GM21576 (cell line): ENCODE measurements at regions not wholly inside any gene's neighbourhood (a gene's known extent, or its start where the extent isn't known, plus 50 kb on each side); places are given as distances from the start of the nearest gene placed in this dataset.
"Not testable (repeated sequence)": the region's sequence is repeated elsewhere in the genome, so short reads cannot be mapped to it uniquely, and the experiment has no call there.

Experiments used
- ATAC-seq: cut with Tn5 transposase; IDR thresholded peaks from one replicate; pipeline ENCODE4 v1.9.1; 2021; ENCODE audit warnings: mild to moderate bottlenecking, moderate library complexity; ENCODE audit not compliant: unreplicated experiment

- ATAC-seq = no peak
Measured at GRCh38 chr13:97716746-97717145, 236.7 kb upstream of the IPO5 start.

DNA sequence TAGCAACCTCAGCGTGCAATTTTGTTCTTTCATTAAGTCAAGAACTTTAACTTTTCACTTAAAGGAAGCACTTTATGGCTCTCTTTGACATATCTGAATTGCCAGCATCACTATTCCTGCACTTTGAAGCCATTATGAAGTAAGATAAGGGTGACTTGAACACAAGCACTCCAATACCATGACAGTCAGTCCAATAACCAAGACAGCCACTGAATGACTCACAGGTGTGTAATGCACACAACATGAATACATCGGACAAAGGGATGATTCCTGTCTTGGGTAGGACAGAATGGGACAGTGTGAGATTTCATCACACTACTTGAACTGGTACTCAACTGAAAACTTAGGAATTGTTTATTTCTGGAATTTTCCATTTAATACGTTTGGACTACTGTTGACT is 233.7 kb upstream of the IPO5 start:
- ATAC-seq = no peak

- ATAC-seq = no peak
Measured at GRCh38 chr13:97720896-97721295, 232.6 kb upstream of the IPO5 start.

DNA sequence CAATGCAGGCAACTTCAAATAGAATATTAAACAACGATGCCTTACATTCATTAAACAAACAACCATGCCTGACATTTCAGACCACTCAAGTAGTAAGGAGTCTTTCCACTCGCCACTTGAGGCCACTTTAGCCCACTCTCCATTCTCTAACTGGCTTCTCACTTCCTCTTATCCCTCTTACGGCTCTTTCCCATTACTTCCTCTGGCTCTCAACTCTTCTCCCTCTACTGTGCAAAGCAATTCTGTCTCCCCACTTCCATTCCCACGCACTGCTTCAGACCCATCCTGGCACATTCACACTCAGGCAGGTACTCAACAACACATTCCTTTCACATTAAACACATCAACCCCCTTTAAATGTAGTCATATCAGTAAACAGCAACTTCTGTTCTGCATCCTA is 229.8 kb upstream of the IPO5 start:
- ATAC-seq = no peak

- ATAC-seq = no peak
Measured at GRCh38 chr13:97724450-97724849, 229.0 kb upstream of the IPO5 start.

DNA sequence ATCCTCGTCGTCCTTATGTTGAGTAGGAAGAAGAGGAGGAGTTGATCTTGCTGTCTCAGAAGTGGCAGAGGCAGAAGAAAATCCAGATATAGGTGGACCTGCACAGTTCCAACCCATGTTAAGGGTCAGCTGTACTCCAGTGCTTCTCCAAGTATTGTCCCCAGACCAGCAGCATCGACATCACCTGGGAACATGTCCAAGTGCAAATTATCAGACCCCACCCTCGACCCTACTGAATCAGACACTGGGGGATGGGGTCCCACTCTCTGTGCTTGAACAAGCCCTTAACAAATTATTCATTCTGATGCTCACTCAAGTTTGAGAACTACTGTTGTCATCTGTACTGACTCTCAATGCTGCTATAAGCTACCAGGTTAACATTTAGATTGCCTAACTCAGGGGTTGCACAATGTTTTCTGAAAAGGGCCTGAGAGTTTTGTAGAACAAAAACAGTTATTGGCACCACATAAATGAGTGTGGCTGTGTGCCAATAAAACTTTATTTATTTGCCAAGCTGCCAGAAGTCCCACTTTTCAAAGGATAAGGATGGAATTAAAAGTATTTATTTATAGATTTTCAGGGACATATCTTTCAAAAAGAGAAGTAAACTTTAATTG is 226.7 kb upstream of the IPO5 start:
- ATAC-seq = no peak

DNA sequence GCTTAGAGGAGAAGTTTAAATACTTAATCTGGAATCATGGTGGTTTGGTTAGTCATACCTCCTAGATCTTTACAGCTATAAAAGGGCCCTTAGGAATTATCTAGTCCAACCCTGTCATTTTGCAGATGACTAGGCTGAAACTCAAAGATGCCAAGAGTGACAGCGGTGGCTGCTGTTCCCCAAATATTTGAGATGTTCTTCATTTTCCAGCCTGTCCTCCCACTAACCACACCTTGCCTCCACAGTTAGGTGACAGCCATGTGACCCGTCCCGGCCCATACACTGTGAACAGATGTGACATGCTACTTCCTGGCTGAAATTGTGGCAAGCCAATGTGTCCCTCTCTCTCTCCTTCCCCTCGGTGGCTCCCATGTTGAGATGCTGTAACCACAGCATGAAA is 225.5 kb upstream of the IPO5 start:
- no peak for ATAC-seq

DNA sequence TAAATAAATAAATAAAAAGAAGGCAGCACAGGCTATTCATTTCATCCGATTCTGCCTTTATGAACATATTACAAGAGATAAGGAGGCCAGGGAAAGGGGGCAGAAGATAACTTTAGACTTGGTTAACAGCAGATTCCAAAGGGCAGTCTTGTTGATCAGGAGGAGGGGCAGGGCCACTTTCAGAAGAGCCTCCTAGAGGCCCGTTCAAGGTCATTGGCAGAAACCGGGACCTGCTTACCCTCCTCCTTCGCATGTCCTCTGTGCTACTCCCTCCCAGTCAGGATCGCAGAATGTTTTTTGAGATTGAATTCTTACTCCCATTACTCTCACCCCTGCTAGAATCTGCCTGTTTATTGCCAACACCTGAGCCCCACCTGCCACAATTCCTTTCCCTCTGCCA is 217.0 kb upstream of the IPO5 start:
- ATAC-seq = no peak

GRCh38 chr13:97742084-97742483 is 211.4 kb upstream of the IPO5 start:
- no peak for ATAC-seq

DNA sequence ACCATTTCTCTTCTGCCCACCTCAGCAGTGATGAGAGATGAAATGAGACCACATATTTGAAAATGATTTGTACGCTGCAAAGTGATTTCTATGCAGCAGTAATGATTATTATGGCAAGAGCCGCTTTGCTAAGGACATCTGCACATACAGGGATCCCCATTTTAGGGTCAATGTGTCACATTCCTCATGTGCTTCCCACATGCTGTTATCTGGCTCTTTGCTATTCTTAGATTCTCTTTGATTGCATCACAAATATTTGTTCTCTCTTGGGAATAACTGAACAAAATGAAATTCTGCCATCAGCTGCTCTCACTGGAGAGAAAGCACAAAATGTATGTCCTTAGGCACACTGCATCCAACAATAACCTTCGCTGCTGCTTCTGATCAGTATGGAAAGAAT is 209.5 kb upstream of the IPO5 start:
- no peak for ATAC-seq

DNA sequence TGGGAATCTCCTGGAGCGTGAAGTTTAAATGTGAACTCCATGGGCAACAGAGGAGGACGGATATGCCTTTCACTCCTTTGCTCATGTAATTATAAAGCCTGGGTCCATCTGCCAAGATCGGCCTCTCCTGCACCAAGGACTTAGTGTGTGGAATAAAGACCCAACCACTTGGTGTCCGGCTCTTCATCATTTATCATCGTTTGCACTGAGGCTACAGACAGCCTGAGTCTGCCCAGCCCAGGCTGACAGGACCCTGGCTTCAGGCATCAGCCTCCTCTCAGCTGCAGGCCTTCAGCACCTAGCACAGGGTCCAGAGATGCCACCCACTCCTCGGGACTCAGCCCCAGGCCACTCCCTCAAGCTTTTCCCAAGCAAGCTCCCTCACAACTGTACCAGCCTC is 206.8 kb upstream of the IPO5 start:
- no peak for ATAC-seq

- no peak for ATAC-seq
Measured at GRCh38 chr13:97749174-97749573, 204.3 kb upstream of the IPO5 start.

- no peak for ATAC-seq
Measured at GRCh38 chr13:97751477-97751876, 202.0 kb upstream of the IPO5 start.

GRCh38 chr13:97752961-97753668 is 200.4 kb upstream of the IPO5 start:
- no peak for ATAC-seq

DNA sequence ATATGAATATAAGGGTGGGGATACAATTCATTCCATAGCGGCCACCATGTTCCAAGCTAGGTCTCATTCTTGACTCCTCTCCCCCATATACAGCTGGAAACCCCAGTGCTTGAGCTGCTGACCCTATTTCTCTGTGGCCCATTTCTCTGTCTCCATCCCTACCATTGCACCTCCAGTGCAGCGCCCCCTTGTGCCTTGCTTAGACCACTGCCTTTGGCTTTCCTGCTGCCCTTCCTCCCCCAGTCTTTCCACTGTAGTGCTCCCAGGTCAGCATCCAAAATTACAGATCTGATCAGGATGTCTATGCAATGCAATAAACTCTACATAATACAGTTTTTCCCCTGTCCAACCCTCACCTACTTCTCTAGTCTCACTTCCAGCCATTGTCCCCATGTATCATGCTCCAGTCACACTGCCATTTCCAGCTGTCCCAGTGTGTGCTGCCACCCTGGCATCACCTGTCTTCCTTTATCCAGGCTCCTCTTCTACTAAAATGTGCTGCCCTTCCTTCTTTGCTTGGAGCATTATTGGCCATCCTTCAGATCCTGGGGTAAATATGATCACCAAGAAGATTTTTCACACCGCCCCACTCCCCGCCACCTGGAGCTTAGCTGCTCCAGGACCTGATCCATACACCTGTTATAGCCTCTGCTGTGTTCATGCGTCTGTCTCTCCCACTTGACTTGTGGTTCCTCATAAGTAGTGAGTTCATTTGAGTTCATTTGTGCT is 199.4 kb upstream of the IPO5 start:
- ATAC-seq = no peak

DNA sequence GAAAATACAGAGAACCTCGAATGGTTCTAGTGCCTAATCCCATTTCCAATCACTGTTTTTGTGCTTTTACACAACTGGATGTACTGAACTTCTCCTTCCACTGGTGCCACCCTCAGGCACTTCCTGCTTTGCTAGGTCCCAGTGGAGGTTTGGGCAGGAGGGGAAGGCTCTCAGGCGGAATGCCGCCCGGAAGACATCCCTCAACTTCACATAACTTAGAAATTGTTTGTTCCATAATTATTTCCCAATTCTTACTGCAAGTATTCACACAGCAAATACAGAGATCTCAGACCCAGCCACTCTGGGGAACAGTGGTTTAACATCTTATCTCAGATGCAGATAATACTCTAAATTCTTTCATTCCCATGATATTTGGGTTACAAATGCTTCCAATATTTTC is 195.7 kb upstream of the IPO5 start:
- ATAC-seq = no peak

- ATAC-seq = no peak
Measured at GRCh38 chr13:97758317-97758716, 195.2 kb upstream of the IPO5 start.

GRCh38 chr13:97761796-97762540 is 191.5 kb upstream of the IPO5 start:
- ATAC-seq = no peak

GRCh38 chr13:97766749-97767148 is 186.7 kb upstream of the IPO5 start:
- no peak for ATAC-seq

DNA sequence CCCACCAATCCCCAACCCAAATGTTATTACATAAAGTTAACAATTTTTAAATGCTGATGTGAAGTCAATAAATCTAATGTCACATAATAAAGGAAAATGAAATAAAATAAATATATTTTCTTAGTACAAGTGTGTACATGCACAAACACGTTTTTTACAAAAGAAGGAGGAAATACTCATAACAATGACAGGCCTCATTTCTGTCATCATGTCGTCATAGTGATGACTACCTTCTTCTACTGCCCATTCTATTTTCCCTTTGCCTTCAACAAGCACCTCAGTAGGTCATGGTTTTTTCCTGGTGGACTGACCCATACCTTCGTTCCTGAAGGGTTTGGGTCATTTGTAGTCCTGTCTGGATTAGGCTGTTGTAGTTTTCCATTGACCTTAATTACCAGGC is 185.3 kb upstream of the IPO5 start:
- ATAC-seq = no peak

- ATAC-seq = not testable (repeated sequence)
Measured at GRCh38 chr13:97770231-97770630, 183.2 kb upstream of the IPO5 start.

- ATAC-seq = not testable (repeated sequence)
Measured at GRCh38 chr13:97772466-97772865, 181.0 kb upstream of the IPO5 start.
